HG03432 (cell line): ENCODE measurements at regions not wholly inside any gene's neighbourhood (a gene's known extent, or its start where the extent isn't known, plus 50 kb on each side); places are given as distances from the start of the nearest gene placed in this dataset.
"Not testable (repeated sequence)": the region's sequence is repeated elsewhere in the genome, so short reads cannot be mapped to it uniquely, and the experiment has no call there.

Experiments
- ATAC-seq: cut with Tn5 transposase; IDR thresholded peaks from one replicate; pipeline ENCODE4 v1.9.1; 2021; ENCODE audit warnings: mild to moderate bottlenecking, moderate library complexity; ENCODE audit not compliant: unreplicated experiment

DNA sequence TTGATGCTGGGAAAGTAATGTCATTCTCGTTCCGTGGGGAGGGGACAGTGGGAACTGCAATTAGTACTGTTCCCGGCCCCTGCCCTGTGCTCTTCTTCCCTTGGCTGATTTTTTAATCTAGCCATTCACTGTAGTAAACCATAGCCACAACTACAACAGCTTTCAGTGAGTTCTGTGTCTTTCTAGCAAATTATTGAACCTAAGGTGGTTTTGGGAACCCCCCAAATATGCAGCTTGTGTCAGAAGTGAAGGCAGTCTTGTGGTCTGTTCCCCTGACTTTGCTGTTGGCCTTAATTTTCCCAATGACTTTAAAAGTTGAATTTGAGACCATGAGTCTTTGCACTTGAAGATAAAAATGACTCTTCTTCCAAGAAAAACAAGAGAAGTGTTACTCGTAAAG lies 114.3 kb upstream of the ETV6 start:
- ATAC-seq: no peak

DNA sequence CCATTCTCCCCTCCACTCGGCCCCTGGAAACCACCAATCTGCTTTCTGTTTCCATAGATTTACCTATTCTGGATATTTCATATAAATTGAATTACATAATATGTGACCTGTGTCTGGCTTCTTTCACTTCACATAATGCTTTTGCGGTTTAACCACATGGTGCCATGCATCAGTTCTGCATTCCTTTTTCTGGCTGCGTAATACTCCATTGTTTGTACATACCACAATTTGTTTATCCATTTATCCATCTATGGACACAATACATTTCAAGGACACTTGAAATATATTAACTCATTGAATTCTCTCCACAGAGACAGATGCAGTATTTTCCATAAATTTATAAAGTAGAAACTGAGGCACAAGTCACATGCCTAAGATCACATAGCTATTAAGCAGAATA lies 110.3 kb upstream of the ETV6 start:
- ATAC-seq: no peak

DNA sequence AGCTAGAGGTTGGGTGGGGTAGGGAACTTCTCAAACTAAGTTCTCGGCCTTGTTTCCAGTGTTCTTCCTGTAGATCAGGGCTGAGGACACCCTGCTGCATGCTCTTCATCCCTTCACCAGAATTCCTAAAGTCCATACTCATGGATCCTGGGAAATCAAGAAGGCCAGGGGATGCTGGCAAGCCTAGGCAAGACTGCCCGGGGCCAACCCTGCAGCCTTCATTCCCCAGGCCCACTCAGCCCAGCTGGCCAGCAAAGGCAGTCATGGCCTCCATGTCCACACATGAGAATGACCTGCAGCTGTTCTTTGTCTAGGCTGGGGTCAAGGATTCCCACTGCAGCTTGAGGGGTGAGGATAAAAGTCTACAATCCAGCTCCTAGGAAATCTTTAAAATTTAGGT lies 109.3 kb upstream of the ETV6 start:
- no peak for ATAC-seq

DNA sequence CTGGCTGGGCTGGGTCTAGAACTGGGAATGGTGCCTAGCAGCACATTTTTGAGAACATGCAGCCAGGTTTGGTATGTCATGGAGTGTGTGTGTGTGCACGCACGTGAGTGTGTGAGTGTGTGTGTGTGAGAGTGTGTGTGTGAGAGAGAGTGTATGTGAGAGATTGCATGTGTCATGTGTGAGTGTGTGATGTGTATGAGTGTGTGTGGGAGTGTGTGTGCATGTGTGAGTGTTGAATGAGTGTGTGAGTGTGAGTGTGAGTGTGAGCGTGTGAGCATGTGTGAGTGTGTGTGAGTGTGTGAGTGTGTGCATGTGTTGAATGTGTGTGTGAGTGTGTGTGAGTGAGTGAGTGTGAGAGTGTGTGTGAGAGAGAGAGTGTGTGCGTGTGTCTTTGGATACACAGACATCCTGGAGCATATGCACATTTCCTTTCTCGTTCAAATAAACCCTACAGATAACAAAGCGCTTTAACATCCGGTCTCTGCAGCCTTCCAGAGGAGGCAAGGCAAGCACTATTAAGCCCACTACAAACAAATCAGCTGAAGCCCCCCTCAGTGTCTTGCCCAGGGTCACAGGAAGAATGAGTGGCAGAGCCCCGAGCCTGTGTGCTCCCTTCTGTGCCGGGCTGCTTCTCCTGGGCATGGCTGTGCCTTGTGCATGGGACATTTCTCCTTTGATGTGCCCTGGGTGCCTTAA lies 108.7 kb upstream of the ETV6 start:
- no peak for ATAC-seq

DNA sequence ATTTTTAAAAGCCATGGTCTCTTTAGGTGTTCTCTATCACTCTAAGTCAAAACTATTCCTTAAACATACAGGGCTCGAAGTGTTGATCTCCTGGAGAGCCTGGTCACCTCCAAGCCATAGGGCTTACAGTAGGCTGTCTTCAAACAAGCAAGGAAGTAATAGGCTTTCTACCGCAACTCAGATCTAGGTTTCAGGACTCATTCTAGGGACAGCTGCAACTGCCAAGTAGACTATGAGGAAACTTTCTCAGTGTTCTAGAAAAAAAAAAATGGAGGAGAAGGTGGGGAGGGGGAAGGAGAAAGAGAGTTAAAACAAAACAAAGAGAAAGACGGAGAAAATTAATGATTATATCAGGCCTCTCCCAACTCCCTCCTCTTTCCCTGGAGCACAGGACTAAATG lies 106.9 kb upstream of the ETV6 start:
- ATAC-seq: no peak

DNA sequence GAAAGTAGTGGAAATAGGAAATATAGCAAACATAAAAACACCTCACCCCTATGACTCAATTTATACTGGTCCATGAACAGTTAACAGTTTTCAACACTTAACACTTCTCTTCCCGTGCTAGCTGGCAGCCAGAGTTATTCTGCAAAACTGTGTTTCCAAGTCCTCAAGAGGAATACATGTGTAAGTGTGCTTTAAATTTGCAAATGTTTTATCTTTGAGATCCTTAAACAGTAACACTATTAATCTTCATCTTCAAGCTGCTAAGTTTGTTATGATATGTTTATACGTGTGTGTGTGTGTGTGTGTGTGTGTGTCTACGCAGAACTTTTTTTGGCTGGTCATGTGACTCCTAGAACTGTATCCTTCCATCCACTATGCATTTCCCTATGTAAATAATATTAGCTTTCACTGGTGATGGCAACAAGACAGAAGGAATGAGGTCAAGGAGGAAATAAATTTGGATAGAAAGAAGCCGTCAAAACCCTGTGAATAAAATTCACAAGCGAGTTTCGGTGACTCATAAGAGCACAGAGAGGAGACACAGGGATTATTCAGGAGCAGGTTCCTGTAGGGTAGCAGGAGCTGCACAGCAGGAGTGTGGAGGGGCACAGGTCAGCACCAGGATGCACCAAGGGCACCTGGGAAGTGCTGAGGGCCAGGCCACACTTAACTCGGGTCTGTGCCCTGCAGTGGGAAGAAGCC lies 105.9 kb upstream of the ETV6 start:
- no peak for ATAC-seq

DNA sequence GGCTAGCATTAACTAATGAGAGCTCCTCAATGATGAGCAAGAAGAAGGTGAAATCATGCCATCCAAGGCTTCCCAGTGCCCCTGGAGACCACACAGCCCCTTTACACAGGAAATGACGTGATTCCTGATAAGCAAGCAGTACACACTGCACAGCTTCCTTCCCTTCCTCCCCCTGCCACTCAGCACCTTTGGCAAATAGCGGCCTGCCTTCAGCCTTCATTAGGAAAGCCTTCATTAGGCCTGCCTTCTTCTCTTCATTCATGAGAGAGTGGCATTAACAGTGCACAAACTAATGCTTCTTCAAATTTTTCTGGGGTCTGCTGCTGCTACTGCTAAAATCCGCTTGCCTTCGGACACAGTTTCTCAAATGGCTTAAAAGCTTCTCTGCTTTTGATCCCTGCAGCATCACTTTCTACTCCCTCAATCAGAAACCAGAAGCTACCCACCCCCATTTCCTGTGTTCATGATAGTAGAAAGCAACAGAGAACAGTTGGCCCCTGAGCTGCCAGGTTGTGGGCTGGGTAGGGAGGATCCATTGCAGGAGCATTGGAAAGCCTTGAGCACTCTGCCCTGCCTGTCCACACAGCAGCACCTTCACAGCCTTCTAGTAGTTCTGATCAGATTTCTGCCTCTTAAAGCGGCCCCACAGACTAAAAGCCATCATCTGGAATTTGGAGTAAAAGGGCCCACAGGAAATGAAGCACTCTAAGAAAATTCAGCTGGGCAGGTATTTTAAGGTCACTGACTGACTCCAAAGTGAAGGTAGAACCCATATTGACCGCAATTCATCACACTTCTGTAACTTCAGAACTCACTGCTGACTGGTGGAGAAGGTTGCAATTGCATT lies 103.8 kb upstream of the ETV6 start:
- peak; percentile 79 for ATAC-seq

DNA sequence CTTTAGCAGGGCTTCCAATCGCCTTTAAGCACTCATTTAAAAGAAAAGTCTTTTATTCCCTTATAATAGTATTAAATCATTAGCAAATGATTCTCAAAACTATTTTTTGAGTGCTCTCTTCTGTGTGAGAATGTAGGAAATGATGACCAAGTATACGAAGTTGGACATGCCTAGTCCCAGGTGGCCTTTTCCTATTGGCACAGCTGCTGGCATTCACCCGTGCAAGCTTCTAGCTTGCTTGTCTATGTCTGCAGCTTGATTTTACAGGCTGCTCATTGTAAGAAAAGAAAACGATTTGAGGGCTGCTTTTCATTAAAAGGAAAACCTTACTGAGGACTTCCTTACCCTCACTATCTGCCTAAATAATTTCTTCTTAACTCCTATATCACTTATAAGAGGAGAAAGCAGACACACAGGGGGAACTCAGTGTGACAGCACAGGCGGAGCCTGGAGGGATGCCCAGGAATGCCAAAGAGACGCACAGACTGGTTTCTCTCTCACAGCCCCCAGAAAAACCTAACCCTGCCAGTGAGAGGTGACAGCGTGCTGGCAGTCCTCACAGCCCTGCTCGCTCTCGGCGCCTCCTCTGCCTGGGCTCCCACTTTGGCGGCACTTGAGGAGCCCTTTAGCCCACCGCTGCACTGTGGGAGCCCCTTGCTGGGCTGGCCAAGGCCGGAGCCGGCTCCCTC lies 102.7 kb upstream of the ETV6 start:
- not testable (repeated sequence) for ATAC-seq

DNA sequence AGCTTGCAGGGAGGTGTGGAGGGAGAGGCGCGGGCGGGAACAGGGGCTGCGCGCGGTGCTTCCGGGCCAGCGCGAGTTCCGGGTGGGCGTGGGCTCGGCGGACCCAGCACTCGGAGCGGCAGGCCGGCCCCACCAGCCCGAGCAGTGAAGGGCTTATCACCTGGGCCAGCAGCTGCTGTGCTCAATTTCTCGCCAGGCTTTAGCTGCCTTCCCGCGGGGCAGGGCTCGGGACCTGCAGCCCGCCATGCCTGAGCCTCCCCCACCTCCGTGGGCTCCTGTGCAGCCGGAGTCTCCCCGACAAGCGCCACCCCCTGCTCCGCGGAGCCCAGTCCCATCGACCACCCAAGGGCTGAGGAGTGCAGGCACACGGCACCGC lies 102.2 kb upstream of the ETV6 start:
- ATAC-seq: not testable (repeated sequence)

DNA sequence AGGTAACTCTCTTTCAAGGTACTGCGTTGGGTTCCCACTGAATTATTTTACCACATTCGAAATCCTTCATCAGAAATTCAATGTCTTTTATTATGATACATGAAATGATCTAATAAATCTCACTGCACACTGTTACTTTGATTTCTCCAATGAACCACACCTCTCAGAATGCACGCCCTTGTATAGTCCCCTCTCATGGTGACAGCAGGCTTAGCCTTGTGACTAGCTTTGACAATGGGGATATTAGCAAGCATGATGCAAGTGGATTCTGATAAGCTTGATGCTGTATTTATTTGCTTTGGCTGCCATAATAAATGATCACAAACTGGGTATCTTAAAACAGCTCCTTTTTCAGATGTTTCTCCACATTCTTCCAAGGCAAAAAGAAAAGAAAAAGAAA lies 100.4 kb upstream of the ETV6 start:
- ATAC-seq: no peak

DNA sequence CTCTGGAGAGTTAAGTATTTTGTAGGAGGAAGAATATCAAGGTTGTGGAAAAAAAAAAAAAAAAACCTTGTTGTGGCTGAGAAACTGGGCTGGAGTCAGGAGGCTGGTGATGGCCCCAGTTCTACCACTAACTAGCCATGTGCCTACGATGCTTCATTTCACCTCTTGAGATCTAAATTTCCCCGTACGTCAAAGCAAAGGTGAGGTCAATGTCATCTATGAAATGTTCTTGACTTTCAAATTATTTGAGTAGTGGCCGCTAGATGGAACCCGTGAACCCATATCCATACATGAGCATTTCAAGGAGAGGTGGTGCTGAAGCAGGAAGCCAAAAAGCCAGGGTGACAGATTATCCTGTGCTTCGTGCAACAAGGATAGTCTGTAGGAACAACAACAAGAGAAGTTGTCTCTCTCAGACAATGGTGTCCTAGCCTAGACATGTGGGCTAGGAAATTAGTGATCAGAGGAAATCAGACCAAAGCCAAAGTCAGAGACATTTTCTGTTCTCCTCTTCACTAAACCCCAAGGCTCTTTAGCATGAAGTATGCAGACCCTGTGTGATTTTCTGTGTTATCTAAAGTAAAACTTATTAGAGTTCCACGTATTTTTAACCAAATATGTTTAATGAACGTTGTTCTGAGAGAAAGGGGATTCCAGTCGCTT lies 95.5 kb upstream of the ETV6 start:
- peak; percentile 80 for ATAC-seq

DNA sequence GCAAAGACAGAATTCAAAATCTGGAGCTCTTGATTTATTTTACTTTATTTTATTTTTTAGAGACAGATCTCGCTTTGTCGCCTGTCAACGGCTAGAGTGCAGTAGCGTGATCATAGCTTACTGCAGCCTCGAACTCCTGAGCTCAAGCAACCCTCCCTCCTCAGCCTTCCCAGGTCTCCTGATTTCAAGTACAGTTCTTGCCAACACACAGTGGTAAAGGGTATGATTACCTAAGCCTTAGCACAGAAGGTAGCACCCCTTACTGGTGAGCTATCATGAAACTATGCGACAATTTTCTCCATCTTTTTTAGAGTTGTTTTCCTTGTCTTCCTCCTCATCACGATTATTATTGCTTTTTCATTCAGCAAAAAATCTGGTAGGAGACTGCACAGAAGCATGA lies 94.3 kb upstream of the ETV6 start:
- no peak for ATAC-seq

DNA sequence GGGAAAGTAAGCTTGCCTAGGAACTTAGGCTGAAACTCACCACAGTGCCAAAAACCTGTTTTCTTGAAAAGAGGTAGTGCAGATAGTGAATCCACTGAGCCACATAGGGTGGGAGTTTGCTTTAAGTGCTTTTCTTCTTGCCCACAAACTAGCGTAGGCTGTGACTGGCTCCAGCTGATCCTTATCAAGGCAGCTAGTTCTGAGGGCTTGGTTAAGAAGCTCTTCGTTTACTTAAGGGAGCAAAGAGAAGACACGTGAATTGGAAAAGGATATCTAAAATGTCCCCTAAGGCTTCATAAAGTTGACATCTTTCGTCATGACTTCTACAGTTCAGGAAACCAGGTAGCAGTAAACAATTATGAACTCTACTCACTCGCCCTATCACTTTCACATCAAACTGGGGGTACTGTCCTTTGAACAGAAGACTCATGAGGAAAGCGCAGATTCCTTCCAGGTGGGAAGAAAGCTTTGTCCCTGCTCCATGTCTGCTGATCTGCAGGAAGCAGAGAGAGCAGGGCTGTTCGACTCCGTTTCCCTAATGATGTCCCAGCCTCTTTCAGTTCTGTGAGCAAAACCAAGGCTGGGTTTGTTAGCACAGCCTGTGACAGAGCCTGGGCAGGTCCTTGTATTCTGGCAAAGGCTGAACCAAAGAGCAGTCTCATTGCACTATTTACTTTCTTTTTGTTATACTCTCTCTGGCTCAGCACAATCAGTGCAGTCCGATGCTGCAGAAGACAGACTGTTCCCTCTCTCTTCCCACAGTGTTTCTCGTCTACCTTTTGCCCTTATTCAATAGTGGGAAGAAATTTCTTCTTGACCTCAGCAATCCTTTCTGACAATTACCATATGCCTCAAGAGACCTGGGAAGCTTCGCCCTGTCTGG lies 93.5 kb upstream of the ETV6 start:
- ATAC-seq: no peak

DNA sequence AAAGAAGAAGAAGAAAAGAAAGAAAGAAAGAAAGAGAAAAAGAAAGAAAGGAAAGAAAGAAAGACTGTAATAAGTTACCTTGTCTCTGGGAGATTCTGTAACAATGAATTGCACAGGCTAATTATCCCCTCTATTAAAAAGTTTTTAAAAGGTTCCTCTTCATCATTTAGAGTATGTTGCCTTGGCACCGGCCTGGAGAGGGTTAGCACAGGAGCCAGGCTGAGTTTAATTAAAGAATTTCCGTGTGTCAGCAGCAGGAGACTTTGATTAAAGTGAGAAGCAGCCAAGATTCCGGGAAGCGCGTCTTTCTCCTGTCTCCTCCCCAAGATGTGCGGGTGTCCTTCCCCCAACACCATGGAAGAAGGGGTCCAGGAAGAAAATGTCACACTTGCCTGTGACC lies 92.8 kb upstream of the ETV6 start:
- ATAC-seq: no peak

DNA sequence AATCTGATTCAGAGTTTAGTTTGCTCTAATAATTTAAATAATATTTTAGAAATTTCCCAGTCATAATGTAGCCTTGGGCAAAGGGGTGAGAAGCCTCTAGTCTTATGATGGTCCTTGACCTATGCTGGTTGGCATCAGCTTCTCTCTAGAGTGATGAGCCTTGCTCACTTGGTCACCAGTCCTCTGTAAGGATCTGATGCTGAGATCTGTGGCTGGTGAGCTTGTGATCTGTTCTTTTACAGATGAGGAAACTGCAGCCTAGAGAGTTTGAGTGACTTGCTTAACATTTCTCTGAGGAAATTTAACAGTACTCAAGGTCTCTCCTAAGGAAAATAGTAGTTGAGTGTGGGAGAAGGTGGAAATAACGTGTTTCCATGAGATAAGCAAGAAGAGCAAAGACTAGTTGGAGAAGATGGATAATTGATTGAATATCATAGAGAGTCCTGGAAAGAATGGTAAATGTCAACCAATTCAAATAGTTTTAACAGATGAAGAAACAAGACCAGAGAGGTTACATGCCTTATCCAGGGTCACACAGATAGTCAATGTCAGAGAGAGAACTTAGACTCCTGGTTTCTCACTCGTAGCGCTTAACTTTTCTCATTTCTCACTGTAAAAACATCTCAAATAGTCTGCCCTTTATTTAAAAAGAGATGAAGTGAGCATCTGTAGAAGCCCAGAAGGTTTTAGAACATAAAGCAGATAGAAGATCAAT lies 89.7 kb upstream of the ETV6 start:
- ATAC-seq: no peak

DNA sequence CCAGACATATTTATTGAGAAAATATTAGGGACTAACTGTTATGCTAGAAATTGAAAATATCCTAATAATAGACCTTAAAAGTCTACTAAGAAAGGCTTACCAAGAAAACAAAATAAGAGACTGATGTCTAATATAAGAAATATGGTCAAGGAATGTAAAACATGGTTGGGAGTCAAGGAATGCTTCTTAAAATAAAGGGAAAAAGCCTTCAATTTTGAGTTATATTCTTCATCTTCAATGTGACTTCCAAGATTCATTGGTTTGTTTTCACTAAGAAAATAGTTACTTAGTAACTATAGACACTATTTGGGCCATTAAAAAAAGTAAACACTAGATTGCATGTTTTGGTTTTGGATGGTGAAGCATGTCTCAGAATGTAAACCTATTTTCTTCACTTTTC lies 88.1 kb upstream of the ETV6 start:
- ATAC-seq: no peak

DNA sequence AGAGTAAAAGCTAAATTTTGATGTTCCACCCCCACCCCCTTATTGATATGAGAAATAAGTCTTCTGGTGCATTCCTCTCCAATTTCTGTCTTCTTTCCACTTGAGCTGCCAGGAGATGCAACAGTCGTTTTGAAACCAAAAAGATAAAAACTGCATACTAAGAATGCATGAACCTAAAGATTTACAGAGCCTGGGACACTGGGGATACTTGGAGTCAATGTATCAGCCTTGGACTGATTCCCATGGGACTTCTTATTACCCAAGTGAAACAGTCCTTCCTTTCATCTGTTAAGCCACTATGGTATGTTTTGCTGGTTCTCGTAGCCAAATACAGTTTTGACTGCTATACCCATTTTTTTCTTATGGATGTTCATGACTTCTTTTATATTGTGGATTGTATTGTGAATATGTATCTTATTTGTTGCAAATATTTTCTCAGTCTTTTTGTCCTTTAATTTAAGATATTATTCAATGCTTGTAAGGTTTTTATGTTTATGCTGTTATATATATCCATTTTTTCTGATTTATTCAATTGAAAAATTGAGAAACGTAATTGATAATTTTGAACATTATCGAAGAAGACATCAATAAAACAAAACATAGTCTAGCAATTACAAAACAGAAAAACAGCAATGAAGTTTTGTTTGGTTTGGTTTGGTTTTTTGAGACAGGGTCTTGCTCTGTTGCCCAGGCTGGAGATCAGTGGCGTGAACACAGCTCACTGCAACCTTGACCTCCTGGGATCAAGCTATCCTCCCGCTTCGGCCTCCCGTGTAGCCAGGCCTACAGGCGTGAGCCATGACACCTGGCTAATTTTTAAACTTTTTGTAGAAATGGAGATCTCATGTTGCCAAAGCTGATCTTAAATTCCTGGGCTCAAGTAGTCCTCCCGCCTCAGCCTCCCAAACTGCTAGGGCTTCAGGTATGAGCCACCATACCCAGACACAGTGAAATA lies 85.4 kb upstream of the ETV6 start:
- no peak for ATAC-seq
